ENCODE measurements at regions not wholly inside any gene's neighbourhood (a gene's known extent, or its start where the extent isn't known, plus 50 kb on each side); places are given as distances from the start of the nearest gene placed in this dataset.

DNA sequence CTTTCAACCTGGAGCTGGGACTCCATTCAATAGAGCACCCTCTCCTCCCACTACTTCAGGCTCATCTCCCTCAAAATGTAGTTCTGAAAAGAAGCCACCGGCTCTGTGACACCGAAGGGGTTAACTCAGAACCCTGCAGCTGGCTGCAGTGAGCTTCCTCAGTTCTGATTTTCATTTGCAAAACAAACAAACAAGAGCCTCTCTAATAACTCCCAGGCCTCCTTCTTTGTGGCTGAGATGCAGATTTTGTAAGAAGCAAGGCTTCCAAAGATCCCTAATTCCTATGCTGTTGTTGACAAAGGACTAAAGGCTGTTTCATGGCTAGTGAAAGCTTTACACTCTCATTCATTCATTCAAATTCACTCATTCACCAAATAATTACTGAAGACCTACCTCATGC is 333.4 kb upstream of the TBX3 start:
- DNase-seq: no peak
- TF ChIP-seq POLR2A (IDR thresholded peaks at IDR 0.05): no peak
- TF ChIP-seq, protein P1, sequence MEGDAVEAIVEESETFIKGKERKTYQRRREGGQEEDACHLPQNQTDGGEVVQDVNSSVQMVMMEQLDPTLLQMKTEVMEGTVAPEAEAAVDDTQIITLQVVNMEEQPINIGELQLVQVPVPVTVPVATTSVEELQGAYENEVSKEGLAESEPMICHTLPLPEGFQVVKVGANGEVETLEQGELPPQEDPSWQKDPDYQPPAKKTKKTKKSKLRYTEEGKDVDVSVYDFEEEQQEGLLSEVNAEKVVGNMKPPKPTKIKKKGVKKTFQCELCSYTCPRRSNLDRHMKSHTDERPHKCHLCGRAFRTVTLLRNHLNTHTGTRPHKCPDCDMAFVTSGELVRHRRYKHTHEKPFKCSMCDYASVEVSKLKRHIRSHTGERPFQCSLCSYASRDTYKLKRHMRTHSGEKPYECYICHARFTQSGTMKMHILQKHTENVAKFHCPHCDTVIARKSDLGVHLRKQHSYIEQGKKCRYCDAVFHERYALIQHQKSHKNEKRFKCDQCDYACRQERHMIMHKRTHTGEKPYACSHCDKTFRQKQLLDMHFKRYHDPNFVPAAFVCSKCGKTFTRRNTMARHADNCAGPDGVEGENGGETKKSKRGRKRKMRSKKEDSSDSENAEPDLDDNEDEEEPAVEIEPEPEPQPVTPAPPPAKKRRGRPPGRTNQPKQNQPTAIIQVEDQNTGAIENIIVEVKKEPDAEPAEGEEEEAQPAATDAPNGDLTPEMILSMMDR (IDR thresholded peaks at IDR 0.05): no peak
- no peak overlapping the region for H3K4me3 ChIP-seq
- no peak overlapping the region for H3K27ac ChIP-seq
- H3K4me1 ChIP-seq: no peaks in the 10 kb centered on the region
- no peaks in the 10 kb centered on the region for H3K9me3 ChIP-seq
- no peaks in the 10 kb centered on the region for H3K27me3 ChIP-seq
- no peaks in the 10 kb centered on the region for H3K36me3 ChIP-seq

DNA sequence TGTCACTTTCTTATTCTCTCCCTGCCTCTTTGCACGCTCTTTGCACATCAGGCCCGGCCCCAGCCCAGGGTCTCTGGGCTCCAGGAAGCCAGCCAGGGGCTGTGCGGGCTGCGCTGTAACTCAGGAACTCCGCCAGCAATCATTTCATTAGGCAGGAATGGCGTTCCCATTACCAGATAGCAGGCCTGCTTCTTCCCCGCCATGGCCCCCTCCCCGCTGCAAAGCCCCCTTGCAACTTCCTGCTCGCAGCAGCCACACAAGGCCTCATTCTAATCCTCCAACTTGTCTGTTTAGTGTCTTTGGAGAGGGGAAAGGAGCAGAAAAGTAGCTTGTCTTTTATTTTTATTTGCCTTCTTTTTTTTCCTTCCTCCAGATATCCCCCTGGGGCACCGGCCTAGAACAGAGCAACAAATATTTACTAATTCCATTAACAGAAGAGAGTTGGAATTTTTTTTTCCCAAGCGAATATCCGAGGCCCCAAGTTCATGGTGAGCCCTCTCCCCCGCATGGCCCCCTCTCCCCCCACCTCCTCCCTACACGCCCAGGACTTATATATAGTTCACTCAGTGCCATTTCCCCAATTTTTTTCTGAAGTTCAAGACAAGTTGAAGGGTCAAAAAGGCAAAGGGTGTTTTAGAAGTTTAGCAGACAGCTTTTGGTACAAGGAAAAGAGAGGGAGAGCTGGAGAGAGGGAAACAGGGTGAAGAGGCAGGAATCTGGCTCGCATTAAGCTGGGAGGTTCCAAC is 329.4 kb upstream of the TBX3 start:
- no peak for DNase-seq
- Histone ChIP-seq H3K27me3 (no peaks in the 10 kb centered on the region), H3K4me3 (no peak overlapping the region), H3K9me3 (no peaks in the 10 kb centered on the region), H3K27ac (no peak overlapping the region), H3K4me1 (no peaks in the 10 kb centered on the region), H3K36me3 (no peaks in the 10 kb centered on the region)
- TF ChIP-seq, protein P1 (IDR thresholded peaks at IDR 0.05): no peak
- no peak for TF ChIP-seq POLR2A (IDR thresholded peaks at IDR 0.05)

DNA sequence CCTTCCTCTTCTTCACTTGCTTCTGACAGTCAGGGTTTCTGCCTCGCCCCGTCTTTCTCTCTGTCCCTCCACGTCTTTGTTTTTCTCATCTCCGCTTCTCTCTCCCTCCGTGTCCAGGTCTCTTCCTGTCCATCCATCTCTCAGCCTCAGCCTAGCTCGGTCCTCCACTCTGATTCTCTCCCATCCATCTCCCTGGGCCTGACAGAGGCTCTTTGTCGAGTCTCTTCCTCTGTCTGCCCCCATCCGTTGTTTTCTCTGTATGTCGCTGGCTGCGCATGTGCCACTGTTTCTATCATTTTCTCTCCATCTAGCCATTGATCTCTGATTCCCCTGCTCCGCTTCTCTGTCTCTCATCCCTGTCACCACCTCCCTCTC is 328.9 kb upstream of the TBX3 start:
- DNase-seq: no peak
- H3K27me3 ChIP-seq: no peaks in the 10 kb centered on the region
- no peaks in the 10 kb centered on the region for H3K9me3 ChIP-seq
- TF ChIP-seq POLR2A (IDR thresholded peaks at IDR 0.05): no peak
- TF ChIP-seq, protein P1 (IDR thresholded peaks at IDR 0.05): no peak
- H3K27ac ChIP-seq: no peak overlapping the region
- H3K4me1 ChIP-seq: no peaks in the 10 kb centered on the region
- no peak overlapping the region for H3K4me3 ChIP-seq
- no peaks in the 10 kb centered on the region for H3K36me3 ChIP-seq

DNA sequence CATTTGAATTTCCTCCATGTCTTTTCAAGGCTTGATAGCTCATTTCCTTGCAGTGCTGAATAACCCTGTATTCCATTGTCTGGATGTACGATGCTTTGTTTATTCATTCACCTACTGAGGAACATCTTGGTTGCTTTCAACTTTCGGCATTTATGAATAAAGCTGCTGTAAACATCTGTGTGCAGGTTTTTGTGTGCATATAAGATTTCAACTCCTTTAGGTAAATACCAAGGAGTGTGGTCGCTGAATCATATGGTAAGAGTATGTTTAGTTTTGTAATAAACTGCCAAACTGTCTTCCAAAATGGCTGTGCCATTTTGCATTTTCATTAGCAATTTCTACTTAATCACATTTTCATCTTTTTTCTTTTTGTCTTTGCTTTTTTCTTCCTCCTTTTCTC is 327.7 kb upstream of the TBX3 start:
- Histone ChIP-seq H3K36me3 (no peaks in the 10 kb centered on the region), H3K27ac (no peak overlapping the region), H3K4me3 (no peak overlapping the region), H3K27me3 (no peaks in the 10 kb centered on the region), H3K4me1 (no peaks in the 10 kb centered on the region), H3K9me3 (no peaks in the 10 kb centered on the region)
- no peak for DNase-seq
- TF ChIP-seq, protein P1 (IDR thresholded peaks at IDR 0.05): no peak
- no peak for TF ChIP-seq POLR2A (IDR thresholded peaks at IDR 0.05)

DNA sequence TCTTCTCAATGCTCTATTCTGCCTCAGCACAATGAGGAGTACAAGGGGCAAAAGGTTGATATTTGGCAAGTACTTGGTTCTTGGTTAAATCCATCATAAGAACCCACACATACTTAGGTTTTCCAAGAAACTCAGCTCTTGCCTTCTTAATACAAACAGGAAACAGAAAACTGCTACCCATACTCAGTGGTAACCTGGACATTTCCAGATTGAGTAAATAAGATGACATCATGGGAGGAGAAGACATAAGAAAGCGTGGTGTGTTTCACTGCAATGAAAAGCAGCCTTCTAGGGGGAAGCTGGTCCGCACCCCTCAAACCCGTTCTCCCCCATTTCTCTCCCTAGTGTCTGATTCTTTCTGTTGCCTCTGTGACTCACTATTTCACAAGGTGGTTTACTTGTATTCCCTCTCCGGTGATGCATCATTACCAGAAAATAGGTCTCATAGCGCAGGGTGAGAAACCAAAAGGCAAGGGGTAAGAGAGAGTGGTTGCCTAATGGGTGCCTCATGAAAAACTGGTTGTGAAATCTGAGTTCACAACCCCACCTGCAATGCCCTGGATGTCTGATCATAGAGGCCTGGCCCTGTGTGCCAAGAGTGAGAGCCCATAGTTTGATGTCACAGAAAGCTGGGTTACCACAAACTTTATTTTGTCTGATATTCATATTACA is 326.5 kb upstream of the TBX3 start:
- no peak for TF ChIP-seq POLR2A (IDR thresholded peaks at IDR 0.05)
- TF ChIP-seq, protein P1 (IDR thresholded peaks at IDR 0.05): no peak
- no peaks in the 10 kb centered on the region for H3K4me1 ChIP-seq
- no peaks in the 10 kb centered on the region for H3K9me3 ChIP-seq
- H3K27me3 ChIP-seq: no peaks in the 10 kb centered on the region
- DNase-seq: no peak
- no peaks in the 10 kb centered on the region for H3K36me3 ChIP-seq
- no peak overlapping the region for H3K27ac ChIP-seq
- no peak overlapping the region for H3K4me3 ChIP-seq

Data from Peyer's patch (tissue), 4 donors.